ENCODE measurements at regions not wholly inside any gene's neighbourhood (a gene's known extent, or its start where the extent isn't known, plus 50 kb on each side); places are given as distances from the start of the nearest gene placed in this dataset.

DNA sequence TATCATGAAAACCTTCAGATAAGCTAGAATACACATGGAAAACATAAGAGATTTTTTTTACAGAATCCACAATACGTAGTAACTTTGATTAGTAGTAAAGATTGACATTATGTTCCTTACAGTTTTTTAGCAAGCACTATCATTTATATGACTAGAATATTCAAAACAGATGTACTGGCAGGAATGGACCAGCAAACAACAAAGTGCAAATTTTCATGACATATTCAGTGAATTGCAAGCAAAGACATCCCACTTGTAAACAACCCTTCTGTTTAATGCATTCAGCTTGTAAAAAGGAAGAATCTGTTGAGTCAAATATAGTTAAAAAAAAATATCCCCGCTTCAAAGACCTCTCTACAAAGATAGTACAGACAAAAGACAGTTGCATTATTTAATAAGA, 403.7 kb upstream of the TRAM1L1 start:
- ATAC-seq: no peak

DNA sequence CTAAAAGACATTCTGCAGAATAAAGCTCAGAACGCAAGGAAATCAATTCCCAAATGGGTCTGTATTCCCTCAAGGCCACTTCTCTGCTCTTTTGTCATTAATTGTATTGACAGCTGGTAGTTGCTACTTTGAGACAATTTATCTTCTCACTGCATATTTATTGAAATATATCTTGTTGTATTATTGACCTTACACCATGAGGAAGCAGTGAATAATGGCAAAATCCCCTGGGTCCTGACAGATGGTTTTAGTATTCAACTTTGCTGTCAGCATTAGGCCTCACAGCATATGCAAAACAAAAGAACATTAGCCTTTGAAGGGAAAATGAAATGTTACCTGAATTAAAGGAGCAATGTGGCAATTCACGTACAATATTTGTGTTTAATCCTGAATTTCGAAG, 406.1 kb upstream of the TRAM1L1 start:
- no peak for ATAC-seq
- TF ChIP-seq PPARA (CRISPR knock-in tag; IDR thresholded peaks at IDR 0.05; ENCODE audit: borderline replicate concordance) (no peak), RARB (CRISPR knock-in tag; IDR thresholded peaks at IDR 0.05) (no peak)
- TF ChIP-seq, protein P1, sequence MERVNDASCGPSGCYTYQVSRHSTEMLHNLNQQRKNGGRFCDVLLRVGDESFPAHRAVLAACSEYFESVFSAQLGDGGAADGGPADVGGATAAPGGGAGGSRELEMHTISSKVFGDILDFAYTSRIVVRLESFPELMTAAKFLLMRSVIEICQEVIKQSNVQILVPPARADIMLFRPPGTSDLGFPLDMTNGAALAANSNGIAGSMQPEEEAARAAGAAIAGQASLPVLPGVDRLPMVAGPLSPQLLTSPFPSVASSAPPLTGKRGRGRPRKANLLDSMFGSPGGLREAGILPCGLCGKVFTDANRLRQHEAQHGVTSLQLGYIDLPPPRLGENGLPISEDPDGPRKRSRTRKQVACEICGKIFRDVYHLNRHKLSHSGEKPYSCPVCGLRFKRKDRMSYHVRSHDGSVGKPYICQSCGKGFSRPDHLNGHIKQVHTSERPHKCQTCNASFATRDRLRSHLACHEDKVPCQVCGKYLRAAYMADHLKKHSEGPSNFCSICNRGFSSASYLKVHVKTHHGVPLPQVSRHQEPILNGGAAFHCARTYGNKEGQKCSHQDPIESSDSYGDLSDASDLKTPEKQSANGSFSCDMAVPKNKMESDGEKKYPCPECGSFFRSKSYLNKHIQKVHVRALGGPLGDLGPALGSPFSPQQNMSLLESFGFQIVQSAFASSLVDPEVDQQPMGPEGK (CRISPR knock-in tag; IDR thresholded peaks at IDR 0.05; ENCODE audit: borderline replicate concordance): no peak

More for the DNA sequence above, 403.7 kb upstream of the TRAM1L1 start:
- TF ChIP-seq TOX (CRISPR knock-in tag; IDR thresholded peaks at IDR 0.05; ENCODE audit: borderline replicate concordance) (no peak), ZC3H10 (CRISPR knock-in tag; IDR thresholded peaks at IDR 0.05) (no peak), ARNTL (CRISPR knock-in tag; IDR thresholded peaks at IDR 0.05; ENCODE audit: borderline replicate concordance, low read depth) (no peak)

DNA sequence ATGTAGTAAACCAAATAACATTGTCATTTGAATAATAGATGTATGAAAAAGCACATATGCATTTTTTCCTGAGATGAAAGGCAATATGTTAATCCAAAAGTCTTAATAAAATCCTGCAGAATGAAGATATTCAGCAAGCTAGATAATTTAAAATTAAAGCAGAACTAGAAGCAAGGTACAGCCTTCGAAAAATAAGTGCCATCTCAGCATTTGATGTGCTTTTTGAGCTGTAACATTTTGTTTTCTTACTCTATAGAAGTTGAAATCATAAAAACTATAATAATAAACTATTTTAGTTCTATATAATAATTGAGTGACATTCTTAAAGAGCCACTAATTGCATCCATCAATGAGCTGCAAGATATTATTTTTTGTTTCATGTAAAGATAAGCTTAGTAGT, 410.4 kb upstream of the TRAM1L1 start:
- ATAC-seq: no peak
- TF ChIP-seq ISL1 (CRISPR knock-in tag; IDR thresholded peaks at IDR 0.05): no peak
- TF ChIP-seq, protein P1 (CRISPR knock-in tag; IDR thresholded peaks at IDR 0.05; ENCODE audit: borderline replicate concordance): no peak
- no peak for TF ChIP-seq SNAI2 (CRISPR knock-in tag; IDR thresholded peaks at IDR 0.05)
- no peak for TF ChIP-seq CSDC2 (CRISPR knock-in tag; IDR thresholded peaks at IDR 0.05)
- TF ChIP-seq BACH2 (CRISPR knock-in tag; IDR thresholded peaks at IDR 0.05; ENCODE audit: borderline replicate concordance): no peak
- no peak for TF ChIP-seq ZFP30 (CRISPR knock-in tag; IDR thresholded peaks at IDR 0.05)
- TF ChIP-seq ESRRG (CRISPR knock-in tag; IDR thresholded peaks at IDR 0.05): no peak
- TF ChIP-seq ZFP3 (CRISPR knock-in tag; IDR thresholded peaks at IDR 0.05): no peak
- TF ChIP-seq ZNF565 (CRISPR knock-in tag; conservative IDR thresholded peaks at IDR 0.05; ENCODE audit: low read depth): no peak
- TF ChIP-seq, protein P2, sequence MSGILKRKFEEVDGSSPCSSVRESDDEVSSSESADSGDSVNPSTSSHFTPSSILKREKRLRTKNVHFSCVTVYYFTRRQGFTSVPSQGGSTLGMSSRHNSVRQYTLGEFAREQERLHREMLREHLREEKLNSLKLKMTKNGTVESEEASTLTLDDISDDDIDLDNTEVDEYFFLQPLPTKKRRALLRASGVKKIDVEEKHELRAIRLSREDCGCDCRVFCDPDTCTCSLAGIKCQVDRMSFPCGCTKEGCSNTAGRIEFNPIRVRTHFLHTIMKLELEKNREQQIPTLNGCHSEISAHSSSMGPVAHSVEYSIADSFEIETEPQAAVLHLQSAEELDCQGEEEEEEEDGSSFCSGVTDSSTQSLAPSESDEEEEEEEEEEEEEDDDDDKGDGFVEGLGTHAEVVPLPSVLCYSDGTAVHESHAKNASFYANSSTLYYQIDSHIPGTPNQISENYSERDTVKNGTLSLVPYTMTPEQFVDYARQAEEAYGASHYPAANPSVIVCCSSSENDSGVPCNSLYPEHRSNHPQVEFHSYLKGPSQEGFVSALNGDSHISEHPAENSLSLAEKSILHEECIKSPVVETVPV (CRISPR knock-in tag; IDR thresholded peaks at IDR 0.05): no peak
- TF ChIP-seq, protein P3, sequence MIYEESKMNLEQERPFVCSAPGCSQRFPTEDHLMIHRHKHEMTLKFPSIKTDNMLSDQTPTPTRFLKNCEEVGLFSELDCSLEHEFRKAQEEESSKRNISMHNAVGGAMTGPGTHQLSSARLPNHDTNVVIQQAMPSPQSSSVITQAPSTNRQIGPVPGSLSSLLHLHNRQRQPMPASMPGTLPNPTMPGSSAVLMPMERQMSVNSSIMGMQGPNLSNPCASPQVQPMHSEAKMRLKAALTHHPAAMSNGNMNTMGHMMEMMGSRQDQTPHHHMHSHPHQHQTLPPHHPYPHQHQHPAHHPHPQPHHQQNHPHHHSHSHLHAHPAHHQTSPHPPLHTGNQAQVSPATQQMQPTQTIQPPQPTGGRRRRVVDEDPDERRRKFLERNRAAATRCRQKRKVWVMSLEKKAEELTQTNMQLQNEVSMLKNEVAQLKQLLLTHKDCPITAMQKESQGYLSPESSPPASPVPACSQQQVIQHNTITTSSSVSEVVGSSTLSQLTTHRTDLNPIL (CRISPR knock-in tag; IDR thresholded peaks at IDR 0.05; ENCODE audit: low read depth): no peak
- TF ChIP-seq TOX (CRISPR knock-in tag; IDR thresholded peaks at IDR 0.05; ENCODE audit: borderline replicate concordance): no peak
- no peak for TF ChIP-seq ZC3H10 (CRISPR knock-in tag; IDR thresholded peaks at IDR 0.05)
- TF ChIP-seq ZNF8 (CRISPR knock-in tag; IDR thresholded peaks at IDR 0.05): no peak

DNA sequence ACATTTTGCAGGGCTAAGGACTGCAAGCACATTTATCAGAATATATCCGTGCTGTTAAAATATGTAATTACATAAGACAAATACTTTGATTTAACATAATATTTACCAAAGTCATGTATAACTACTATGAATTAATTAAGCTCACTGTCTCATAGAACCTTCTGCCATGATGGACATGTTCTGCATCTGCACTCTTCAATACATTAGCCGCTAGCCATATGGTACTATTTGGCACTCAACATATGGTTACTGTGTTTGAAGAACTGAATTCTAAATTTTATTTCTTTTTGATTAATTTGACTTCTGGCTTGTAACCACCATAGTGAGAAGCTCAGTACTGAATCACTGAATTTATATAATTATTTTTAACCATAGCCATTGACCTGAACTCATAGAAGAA, 427.0 kb upstream of the TRAM1L1 start:
- ATAC-seq: no peak
- TF ChIP-seq, protein P3 (CRISPR knock-in tag; IDR thresholded peaks at IDR 0.05; ENCODE audit: low read depth): no peak
- TF ChIP-seq ZNF70 (CRISPR knock-in tag; IDR thresholded peaks at IDR 0.05) (no peak), ZNF8 (CRISPR knock-in tag; IDR thresholded peaks at IDR 0.05) (no peak), ARNTL (CRISPR knock-in tag; IDR thresholded peaks at IDR 0.05; ENCODE audit: borderline replicate concordance, low read depth) (no peak), GLIS3 (CRISPR knock-in tag; IDR thresholded peaks at IDR 0.05) (no peak), TCF4 (CRISPR knock-in tag; IDR thresholded peaks at IDR 0.05; ENCODE audit: borderline replicate concordance) (no peak), RARB (CRISPR knock-in tag; IDR thresholded peaks at IDR 0.05) (no peak), ZFP30 (CRISPR knock-in tag; IDR thresholded peaks at IDR 0.05) (no peak), CSDC2 (CRISPR knock-in tag; IDR thresholded peaks at IDR 0.05) (no peak)
- TF ChIP-seq, protein P2 (CRISPR knock-in tag; IDR thresholded peaks at IDR 0.05): no peak
